Panc1 (cell line): ENCODE measurements at regions not wholly inside any gene's neighbourhood (a gene's known extent, or its start where the extent isn't known, plus 50 kb on each side); places are given as distances from the start of the nearest gene placed in this dataset.

ENCODE experiments used
- CTCF ChIP-seq: fragments of 450-650 bp; IDR thresholded peaks from 2 replicates; pipeline ENCODE4 v1.5.1; 2017; ENCODE audit warnings: mild to moderate bottlenecking
- REST ChIP-seq, 2 experiments: IDR thresholded peaks; 2 replicates each; pipeline ENCODE4 v1.6.1; 2011 to 2012; ENCODE audit warnings: low read depth in 2 of 2, control low read depth in 1 of 2, low read length in 1 of 2, mild to moderate bottlenecking in 1 of 2, moderate library complexity in 1 of 2; ENCODE audit not compliant: insufficient read depth in 1 of 2
- SIN3A ChIP-seq: IDR thresholded peaks from 2 replicates; pipeline ENCODE4 v1.6.1; 2012; ENCODE audit warnings: low read depth, mild to moderate bottlenecking, low read length, moderate library complexity, borderline replicate concordance; ENCODE audit not compliant: insufficient read depth

GRCh38 chr13:87872813-87873212 lies 201.6 kb downstream of the SLITRK5 start:
- no peak for TF ChIP-seq CTCF
- no peak for TF ChIP-seq SIN3A
- no peak for TF ChIP-seq REST (IDR thresholded peaks at IDR 0.05; ENCODE audit: insufficient read depth in 1 of 2, low read depth in 2 of 2, low read length in 1 of 2)
